ENCODE measurements at regions not wholly inside any gene's neighbourhood (a gene's known extent, or its start where the extent isn't known, plus 50 kb on each side); places are given as distances from the start of the nearest gene placed in this dataset.

- no peak for TF ChIP-seq CTCF (IDR thresholded peaks at IDR 0.05)
- Histone ChIP-seq H3K9me3 (peaks cover 0 to 6% of the 10 kb centered on the region in 2 donors), H3K27me3 (no peaks in the 10 kb centered on the region), H3K4me1 (peaks cover 0 to 15% of the 10 kb centered on the region in 2 donors), H3K27ac (no peak overlapping the region), H3K36me3 (no peaks in the 10 kb centered on the region), H3K4me3 (no peak overlapping the region)
- no peak for DNase-seq (ENCODE audit: low spot score)
Measured at GRCh38 chr11:91222830-91223229, 1000.0 kb upstream of the CHORDC1 start.

- Histone ChIP-seq H3K27ac (peak overlapping the region in 1 of 2 donors; percentile 74), H3K4me3 (no peak overlapping the region)
Measured at GRCh38 chr11:91220476-91221202, 997.8 kb upstream of the CHORDC1 start.

GRCh38 chr11:91219535-91219934, 996.7 kb upstream of the CHORDC1 start:
- Histone ChIP-seq H3K9me3 (no peaks in the 10 kb centered on the region), H3K4me1 (peaks cover 0 to 15% of the 10 kb centered on the region in 2 donors), H3K27ac (peak overlapping the region; percentile 36 to 74), H3K4me3 (no peak overlapping the region), H3K27me3 (no peaks in the 10 kb centered on the region), H3K36me3 (no peaks in the 10 kb centered on the region)
- no peak for TF ChIP-seq CTCF (IDR thresholded peaks at IDR 0.05)
- DNase-seq (ENCODE audit: low spot score), result no peak

More at GRCh38 chr11:91220476-91221202, 997.8 kb upstream of the CHORDC1 start:
- Histone ChIP-seq H3K4me1 (peaks cover 0 to 15% of the 10 kb centered on the region in 2 donors), H3K36me3 (no peaks in the 10 kb centered on the region), H3K9me3 (peaks cover 0 to 6% of the 10 kb centered on the region in 2 donors), H3K27me3 (no peaks in the 10 kb centered on the region)
- no peak for DNase-seq (ENCODE audit: low spot score)
- no peak for TF ChIP-seq CTCF (IDR thresholded peaks at IDR 0.05)

- TF ChIP-seq CTCF (IDR thresholded peaks at IDR 0.05), result no peak
- DNase-seq (ENCODE audit: low spot score), result no peak
- H3K9me3 ChIP-seq, result no peaks in the 10 kb centered on the region
- no peaks in the 10 kb centered on the region for H3K4me1 ChIP-seq
- no peaks in the 10 kb centered on the region for H3K36me3 ChIP-seq
- no peak overlapping the region for H3K4me3 ChIP-seq
- H3K27ac ChIP-seq, result no peak overlapping the region
- H3K27me3 ChIP-seq, result no peaks in the 10 kb centered on the region
Measured at GRCh38 chr11:91209751-91210150, 986.9 kb upstream of the CHORDC1 start.

GRCh38 chr11:91209306-91209705, 986.5 kb upstream of the CHORDC1 start:
- Histone ChIP-seq H3K9me3 (no peaks in the 10 kb centered on the region), H3K4me3 (no peak overlapping the region)

More at GRCh38 chr11:91209306-91209705, 986.5 kb upstream of the CHORDC1 start:
- Histone ChIP-seq H3K36me3 (no peaks in the 10 kb centered on the region), H3K27ac (no peak overlapping the region), H3K27me3 (no peaks in the 10 kb centered on the region), H3K4me1 (no peaks in the 10 kb centered on the region)
- no peak for DNase-seq (ENCODE audit: low spot score)
- TF ChIP-seq CTCF (IDR thresholded peaks at IDR 0.05), result no peak

Data from right atrium auricular region (tissue), 2 donors.